GM10266 (cell line): ENCODE measurements at regions not wholly inside any gene's neighbourhood (a gene's known extent, or its start where the extent isn't known, plus 50 kb on each side); places are given as distances from the start of the nearest gene placed in this dataset.

Experiments
- DNase-seq: peaks from one replicate; pipeline ENCODE4 v3.0.0; 2012; ENCODE audit errors: extremely low spot score
- CTCF ChIP-seq: IDR thresholded peaks from 2 replicates; pipeline ENCODE4 v1.5.1; 2012; ENCODE audit warnings: mild to moderate bottlenecking, low read depth; ENCODE audit not compliant: control insufficient read depth, insufficient read depth; ENCODE audit errors: missing control alignments

- no peak for TF ChIP-seq CTCF
- no peak for DNase-seq
Measured at GRCh38 chr6:140744659-140745320, 1370.3 kb upstream of the CITED2 start.

GRCh38 chr6:140736231-140736630 is 1361.8 kb upstream of the CITED2 start:
- TF ChIP-seq CTCF: no peak
- no peak for DNase-seq

- TF ChIP-seq CTCF: no peak
- DNase-seq: no peak
Measured at GRCh38 chr6:140732991-140733390, 1358.5 kb upstream of the CITED2 start.

GRCh38 chr6:140732155-140732554 is 1357.7 kb upstream of the CITED2 start:
- TF ChIP-seq CTCF: no peak
- DNase-seq: no peak

- TF ChIP-seq CTCF: no peak
- no peak for DNase-seq
Measured at GRCh38 chr6:140731741-140732140, 1357.3 kb upstream of the CITED2 start.

GRCh38 chr6:140729521-140729920 is 1355.1 kb upstream of the CITED2 start:
- DNase-seq: no peak
- no peak for TF ChIP-seq CTCF

- DNase-seq: no peak
- no peak for TF ChIP-seq CTCF
Measured at GRCh38 chr6:140718021-140718420, 1343.6 kb upstream of the CITED2 start.
